K562 (cell line): ENCODE measurements at regions not wholly inside any gene's neighbourhood (a gene's known extent, or its start where the extent isn't known, plus 50 kb on each side); places are given as distances from the start of the nearest gene placed in this dataset.
A peak's percentile ranks its signal among the peaks of the same experiment; 100 is the strongest.

Source experiments
- ATAC-seq: fragments of 200-7000 bp; cut with Tn5 transposase; 3 replicates; pipeline ENCODE4 v1.9.1; 2020; ENCODE audit warnings: moderate library complexity
- BruUV-seq: library from RNA; stranded (reverse); fragments of 400-500 nt; replicated peaks from 2 replicates; lab custom pipeline; 2021; lab: Mats Ljungman, UMichigan
- CTCF ChIA-PET: fragments of 300-600 bp; formaldehyde crosslinking; extraction: SDS; loops from one replicate; lab custom pipeline; 2021; ENCODE audit warnings: low intra/inter-chr PET ratio; lab: Yijun Ruan, JAX
- POLR2A ChIA-PET: fragments of 300-600, 350-650 bp; sonication (Branson Sonifier 250); formaldehyde crosslinking; extraction: SDS; loops from one replicate; lab custom pipeline; 2021; ENCODE audit warnings: antibody characterized with exemption, inconsistent platforms; lab: Yijun Ruan, JAX
- DNase-seq, 4 experiments: peaks; one replicate each; pipeline versions ENCODE4 v3.0.0 to v3.0.0-alpha.2; 2011 to 2018; ENCODE audit warnings: low spot score in 3 of 4, mixed read lengths in 3 of 4; ENCODE audit errors: extremely low read depth in 1 of 4
- FAIRE-seq: peaks from 2 replicates; lab custom pipeline; 2011; peaks lifted over from hg19 to GRCh38; lab: Jason Lieb, UNC
- H2AFZ ChIP-seq: 2 replicates; pipeline ENCODE4 v1.6.0; 2011; ENCODE audit warnings: low read depth, low read length, control low read depth, inconsistent platforms
- H3K27ac ChIP-seq: fragments of 200-600 bp; 3 replicates; pipeline ENCODE4 v1.8.0; 2011; ENCODE audit warnings: low read depth, mild to moderate bottlenecking, control low read depth, inconsistent platforms, low read length, moderate library complexity, mixed read lengths; ENCODE audit errors: extremely low read depth
- H3K27me3 ChIP-seq, 2 experiments: fragments of 300-600 bp in 1 of 2; 2 replicates in 1 of 2; 3 replicates in 1 of 2; pipeline versions ENCODE4 v1.6.0 to v1.8.0; 2011; ENCODE audit warnings: inconsistent platforms in 2 of 2, low read length in 2 of 2, mild to moderate bottlenecking in 1 of 2, mixed read lengths in 1 of 2, moderate library complexity in 1 of 2; ENCODE audit not compliant: control insufficient read depth in 2 of 2, insufficient read depth in 2 of 2
- H3K36me3 ChIP-seq: fragments of 300-600 bp; 3 replicates; pipeline ENCODE4 v1.8.0; 2011; ENCODE audit warnings: mild to moderate bottlenecking, low read length, inconsistent platforms; ENCODE audit not compliant: control insufficient read depth, insufficient read depth
- H3K4me1 ChIP-seq, 2 experiments: fragments of 200-600 bp in 1 of 2; replicated peaks in 1 of 2; 2 replicates in 1 of 2; 3 replicates in 1 of 2; pipeline versions ENCODE4 v1.5.1 to v1.8.0; 2011; ENCODE audit warnings: inconsistent platforms in 2 of 2, low read length in 2 of 2, mild to moderate bottlenecking in 1 of 2, mixed read lengths in 1 of 2, moderate library complexity in 1 of 2; ENCODE audit not compliant: control insufficient read depth in 2 of 2, insufficient read depth in 2 of 2
- H3K4me2 ChIP-seq: 2 replicates; pipeline ENCODE4 v1.6.1; 2011; ENCODE audit warnings: low read length, control low read depth, inconsistent platforms, mixed read lengths; ENCODE audit not compliant: insufficient read depth
- H3K4me3 ChIP-seq: fragments of 200-600 bp; sonication (generic), shearing (Covaris generic); 2 replicates; pipeline ENCODE4 v1.5.1; 2016; ENCODE audit warnings: control low read depth, inconsistent platforms
- H3K79me2 ChIP-seq: fragments of 200-600 bp; 3 replicates; pipeline ENCODE4 v1.8.0; 2011; ENCODE audit warnings: low read length, inconsistent platforms; ENCODE audit not compliant: control insufficient read depth, insufficient read depth
- H3K9ac ChIP-seq, 2 experiments: 2 replicates each; pipeline versions ENCODE4 v1.6.0 to v1.6.1; 2011; ENCODE audit warnings: low read depth in 2 of 2, low read length in 2 of 2, control low read depth in 1 of 2, inconsistent platforms in 1 of 2, mild to moderate bottlenecking in 1 of 2, mixed read lengths in 1 of 2; ENCODE audit not compliant: insufficient read depth in 1 of 2
- H3K9me1 ChIP-seq: one replicate; pipeline ENCODE4 v1.6.0; 2011; ENCODE audit warnings: inconsistent platforms, mild to moderate bottlenecking, low read length, moderate library complexity; ENCODE audit not compliant: control insufficient read depth, insufficient read depth
- H3K9me3 ChIP-seq: replicated peaks from 2 replicates; pipeline ENCODE4 v1.5.1; 2011; ENCODE audit warnings: low read depth, low read length, inconsistent platforms; ENCODE audit not compliant: control insufficient read depth, insufficient read depth
- H4K20me1 ChIP-seq: replicated peaks from 2 replicates; pipeline ENCODE4 v1.6.1; 2011; ENCODE audit warnings: low read length, inconsistent platforms, mixed read lengths; ENCODE audit not compliant: control insufficient read depth, insufficient read depth
- ARID1B ChIP-seq: fragments of 450-650 bp; IDR thresholded peaks from 2 replicates; pipeline ENCODE4 v1.6.1; 2016; ENCODE audit warnings: antibody characterized with exemption, mild to moderate bottlenecking, inconsistent platforms
- CTCF ChIP-seq, 3 experiments: IDR thresholded peaks in 2 of 3; conservative IDR thresholded peaks in 1 of 3; 2 replicates each; pipeline ENCODE4 v1.5.1; 2011 to 2012; ENCODE audit warnings: low read length in 3 of 3, mild to moderate bottlenecking in 3 of 3, control low read depth in 2 of 3, improper control_type of control experiment in 1 of 3, inconsistent platforms in 1 of 3, low read depth in 1 of 3, mixed read lengths in 1 of 3, moderate library complexity in 1 of 3; ENCODE audit not compliant: insufficient read depth in 2 of 3
- FOXP4 ChIP-seq: sonication (generic); formaldehyde crosslinking; IDR thresholded peaks from 2 replicates; pipeline ENCODE4 v1.8.0; 2022; ENCODE audit warnings: mild to moderate bottlenecking, missing genetic modification reagents, borderline replicate concordance
- NFE2 ChIP-seq: IDR thresholded peaks from 2 replicates; pipeline ENCODE4 v1.6.1; 2014; ENCODE audit warnings: antibody characterized with exemption, low read depth
- RAD21 ChIP-seq, 2 experiments: fragments of 250-450 bp in 1 of 2; fragments of 450-650 bp in 1 of 2; sonication (Bioruptor Pico) in 1 of 2; formaldehyde crosslinking in 1 of 2; IDR thresholded peaks in 1 of 2; conservative IDR thresholded peaks in 1 of 2; 2 replicates each; pipeline versions ENCODE4 v1.4.0 to v1.8.0; 2020 to 2022; ENCODE audit warnings: mild to moderate bottlenecking in 2 of 2, moderate library complexity in 1 of 2
- SNAPC5 ChIP-seq: fragments of 250-450 bp; sonication (Bioruptor Pico); IDR thresholded peaks from 2 replicates; pipeline ENCODE4 v1.8.0; 2021; ENCODE audit warnings: moderate library complexity, mild to moderate bottlenecking, inconsistent platforms
- ZNF197 ChIP-seq: fragments of 200-800 bp; sonication (Bioruptor generic); IDR thresholded peaks from 2 replicates; pipeline ENCODE4 v1.6.1; 2016; ENCODE audit warnings: low read depth, missing genetic modification characterization, missing compliant biosample characterization
- ZNF263 ChIP-seq: sonication (generic); formaldehyde crosslinking; IDR thresholded peaks from 2 replicates; pipeline ENCODE4 v1.8.0; 2022; ENCODE audit warnings: mild to moderate bottlenecking, missing genetic modification reagents, borderline replicate concordance
- WGBS: fragments of 100-300 bp; shearing (Covaris generic); methylation state at CpG from one replicate; pipeline ENCODE4 v1.1.6; 2016; ENCODE audit warnings: low coverage, mixed read lengths; ENCODE audit not compliant: insufficient coverage; ENCODE audit errors: missing lambda C conversion rate; 5-methylcytosine and 5-hydroxymethylcytosine counted together
- in situ Hi-C: fragments of 300-500 bp; cut with MboI; formaldehyde crosslinking; loops from 4 replicates; pipeline ENCODE4 v1.15.0; 2018; ENCODE audit warnings: inconsistent platforms, mixed read lengths
- intact Hi-C: fragments of 100-400 bp; cut with micrococcal nuclease; formaldehyde crosslinking; loops from 2 replicates; pipeline ENCODE4 v1.14.2; 2022

- no peak for TF ChIP-seq SNAPC5 (CRISPR knock-in tag)
- no peak for TF ChIP-seq ZNF197 (CRISPR knock-in tag)
- TF ChIP-seq ZNF263 (CRISPR knock-in tag): no peak
- no peak for TF ChIP-seq NFE2
- TF ChIP-seq ARID1B: no peak
- TF ChIP-seq, all 486 proteins: peak for 0
Observed at GRCh38 chr2:78330193-78330592, 695.3 kb upstream of the REG3G start (continued).

DNA sequence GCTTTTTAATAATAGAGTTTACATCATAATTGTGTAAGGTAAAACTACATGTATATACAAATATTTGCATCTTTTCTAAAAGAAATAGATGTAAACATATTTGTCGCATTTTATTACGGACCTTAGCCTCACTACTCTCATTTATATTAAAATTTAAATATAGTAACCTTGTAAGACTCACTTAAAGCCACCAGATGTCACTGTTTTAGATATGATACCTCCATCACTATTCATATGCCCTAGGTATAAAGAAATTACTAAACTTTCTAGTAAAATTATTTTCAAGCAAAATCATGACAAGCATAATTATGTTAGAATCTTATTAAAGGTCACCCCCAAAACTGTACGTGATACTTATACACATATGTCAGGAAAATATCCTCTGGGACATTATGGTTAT lies 674.3 kb upstream of the REG3G start:
- no peaks in the 10 kb centered on the region for H3K9me3 ChIP-seq
- H3K79me2 ChIP-seq: no peaks in the 10 kb centered on the region
- CTCF ChIA-PET: no interaction called here
- H3K9me1 ChIP-seq: no peaks in the 10 kb centered on the region
- no peak for TF ChIP-seq FOXP4 (CRISPR knock-in tag)
- TF ChIP-seq CTCF (IDR thresholded peaks at IDR 0.05 in 2 of 3, conservative IDR thresholded peaks at IDR 0.05 in 1 of 3; ENCODE audit: insufficient read depth in 2 of 3, low read depth in 1 of 3, low read length in 3 of 3): peak in 1 of 3 experiments; percentile 31; a peak in 2 of 6 replicates
- 0 out of 4 replicates have a peak, but pooled peaks of 1 of the 2 experiments have one; percentile 8 for TF ChIP-seq RAD21 (CRISPR knock-in tag; conservative IDR thresholded peaks at IDR 0.05 in 1 of 2, IDR thresholded peaks at IDR 0.05 in 1 of 2)
- ATAC-seq (peak; percentile 61; the same call in 1 of the 3 replicates), FAIRE-seq (no peak), DNase-seq (no peak)
- H3K9ac ChIP-seq: no peak overlapping the region
- in situ Hi-C loops: no loop called here
- no peaks in the 10 kb centered on the region for H3K36me3 ChIP-seq
- intact Hi-C loops: no loop called here
- 18% methylated on average over 3 of the region's 3 CpGs for WGBS
- H4K20me1 ChIP-seq: no peaks in the 10 kb centered on the region
- no peak overlapping the region for H3K4me2 ChIP-seq
- H3K27ac ChIP-seq: no peak overlapping the region
- no peaks in the 10 kb centered on the region for H3K4me1 ChIP-seq
- H3K4me3 ChIP-seq: no peak overlapping the region
- BruUV-seq: no TSS peak
- no peaks in the 10 kb centered on the region for H3K27me3 ChIP-seq
- no peak overlapping the region for H2AFZ ChIP-seq
- POLR2A ChIA-PET: no interaction called here
